ENCODE measurements at regions not wholly inside any gene's neighbourhood (a gene's known extent, or its start where the extent isn't known, plus 50 kb on each side); places are given as distances from the start of the nearest gene placed in this dataset.

DNA sequence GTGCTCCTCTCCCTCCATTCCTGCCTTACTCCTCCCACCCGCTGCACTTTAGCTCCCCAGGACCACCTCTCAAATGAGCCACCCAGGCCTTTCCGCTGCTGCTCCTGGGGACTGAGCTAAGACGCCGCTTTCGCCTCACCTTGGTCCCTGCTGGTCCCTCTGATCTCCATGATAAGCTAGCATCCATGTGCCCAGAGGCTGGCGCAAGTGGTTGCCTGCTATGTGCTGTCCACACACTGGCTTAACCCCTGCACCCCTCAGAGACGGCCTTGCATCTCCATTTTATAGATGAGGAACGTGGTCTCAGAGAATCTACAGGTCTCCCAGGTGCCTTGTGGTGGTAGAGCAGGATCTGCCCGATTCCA lies 160.1 kb upstream of the PMEPA1 start:
- H3K4me3 Mint-ChIP-seq: no peak overlapping the region
- no peak for DNase-seq
- CTCF ChIA-PET: no interaction called here
- H3K27ac Mint-ChIP-seq: no peak overlapping the region
- H3K4me1 Mint-ChIP-seq: peaks cover 14% of the 10 kb centered on the region
- H3K36me3 Mint-ChIP-seq: no peaks in the 10 kb centered on the region
- H3K9me3 Mint-ChIP-seq: no peaks in the 10 kb centered on the region
- H3K27me3 Mint-ChIP-seq: peaks cover 22% of the 10 kb centered on the region

DNA sequence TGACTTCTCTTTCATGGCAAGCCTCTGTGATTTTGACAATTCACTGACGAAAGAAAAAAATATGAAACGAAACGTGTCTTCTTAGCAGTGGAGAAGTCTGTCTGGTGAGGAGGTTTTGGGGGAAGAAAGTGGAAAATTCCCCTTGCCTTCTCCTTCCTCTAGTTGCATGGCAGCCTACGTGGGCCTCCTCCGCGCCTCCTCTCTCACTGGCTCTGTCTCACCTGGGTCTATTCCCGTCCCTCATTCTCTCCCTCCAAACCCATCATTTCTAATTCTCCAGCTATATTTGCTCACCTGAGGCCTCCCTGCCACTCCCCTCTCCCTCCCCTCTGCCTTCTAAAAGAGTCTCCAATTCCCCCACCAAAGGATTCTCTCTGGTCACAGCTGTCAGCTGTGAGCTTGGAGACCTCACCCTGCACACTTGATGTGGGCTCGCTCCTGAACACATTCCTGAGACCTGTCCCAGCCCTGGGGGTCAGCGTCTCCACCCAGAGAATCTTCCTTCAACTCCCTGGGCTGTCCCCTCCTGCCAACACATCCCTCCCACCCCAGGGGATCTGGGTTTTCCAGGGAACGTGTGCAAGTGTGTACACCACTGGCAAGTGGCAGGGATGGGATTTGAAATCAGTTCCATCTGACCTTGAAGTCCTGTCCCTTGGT lies 159.6 kb upstream of the PMEPA1 start:
- Mint-ChIP-seq H3K27me3 (peaks cover 24% of the 10 kb centered on the region), H3K4me1 (peaks cover 15% of the 10 kb centered on the region), H3K27ac (no peak overlapping the region), H3K36me3 (no peaks in the 10 kb centered on the region), H3K9me3 (no peaks in the 10 kb centered on the region), H3K4me3 (no peak overlapping the region)
- no peak for DNase-seq
- CTCF ChIA-PET: no interaction called here

DNA sequence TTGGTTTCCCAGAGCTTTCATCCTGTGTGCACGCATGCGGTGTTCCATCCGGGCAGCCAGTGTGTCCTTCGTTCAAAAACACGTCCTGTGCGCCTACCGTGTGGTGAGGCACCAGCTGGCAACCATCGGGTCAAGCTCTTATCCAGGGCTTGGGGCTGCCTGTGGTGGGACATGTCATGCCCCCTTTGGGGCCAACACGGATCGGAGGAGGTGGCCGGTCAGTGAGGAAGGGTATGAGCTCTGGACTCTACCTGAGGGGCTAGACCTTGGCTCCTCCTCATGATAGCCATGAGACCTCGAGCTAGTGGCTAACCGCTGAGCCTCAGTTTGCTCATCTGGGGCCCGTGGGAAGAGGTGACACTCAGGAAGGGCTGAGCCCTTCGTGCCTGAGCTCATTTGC lies 158.5 kb upstream of the PMEPA1 start:
- Mint-ChIP-seq H3K36me3 (no peaks in the 10 kb centered on the region), H3K9me3 (no peaks in the 10 kb centered on the region), H3K4me3 (no peak overlapping the region), H3K27ac (no peak overlapping the region), H3K27me3 (peaks cover 24% of the 10 kb centered on the region), H3K4me1 (peaks cover 15% of the 10 kb centered on the region)
- no peak for DNase-seq
- CTCF ChIA-PET: no interaction called here

DNA sequence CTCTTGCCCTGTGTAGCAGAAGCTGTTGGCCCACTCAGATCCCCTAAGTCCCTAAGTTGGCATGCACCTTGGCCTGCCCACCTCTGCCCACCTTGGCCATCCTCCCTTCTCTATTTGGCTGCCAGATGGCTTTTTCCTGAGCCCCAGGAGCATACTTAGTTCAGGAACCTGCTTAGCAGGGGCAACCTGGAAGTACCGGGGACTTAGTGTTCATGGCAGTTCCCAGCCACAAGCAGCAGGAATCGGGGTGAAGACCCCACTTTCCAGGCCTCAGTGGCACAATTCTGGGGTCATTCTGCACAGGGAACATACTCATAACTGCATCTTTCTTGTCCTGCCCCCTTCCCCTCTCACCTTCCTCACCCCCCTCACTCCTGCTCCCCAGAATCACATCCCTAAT lies 158.0 kb upstream of the PMEPA1 start:
- H3K36me3 Mint-ChIP-seq: no peaks in the 10 kb centered on the region
- H3K27ac Mint-ChIP-seq: no peak overlapping the region
- peaks cover 24% of the 10 kb centered on the region for H3K27me3 Mint-ChIP-seq
- H3K4me1 Mint-ChIP-seq: peaks cover 15% of the 10 kb centered on the region
- CTCF ChIA-PET: no interaction called here
- DNase-seq: no peak
- H3K4me3 Mint-ChIP-seq: no peak overlapping the region
- no peaks in the 10 kb centered on the region for H3K9me3 Mint-ChIP-seq

DNA sequence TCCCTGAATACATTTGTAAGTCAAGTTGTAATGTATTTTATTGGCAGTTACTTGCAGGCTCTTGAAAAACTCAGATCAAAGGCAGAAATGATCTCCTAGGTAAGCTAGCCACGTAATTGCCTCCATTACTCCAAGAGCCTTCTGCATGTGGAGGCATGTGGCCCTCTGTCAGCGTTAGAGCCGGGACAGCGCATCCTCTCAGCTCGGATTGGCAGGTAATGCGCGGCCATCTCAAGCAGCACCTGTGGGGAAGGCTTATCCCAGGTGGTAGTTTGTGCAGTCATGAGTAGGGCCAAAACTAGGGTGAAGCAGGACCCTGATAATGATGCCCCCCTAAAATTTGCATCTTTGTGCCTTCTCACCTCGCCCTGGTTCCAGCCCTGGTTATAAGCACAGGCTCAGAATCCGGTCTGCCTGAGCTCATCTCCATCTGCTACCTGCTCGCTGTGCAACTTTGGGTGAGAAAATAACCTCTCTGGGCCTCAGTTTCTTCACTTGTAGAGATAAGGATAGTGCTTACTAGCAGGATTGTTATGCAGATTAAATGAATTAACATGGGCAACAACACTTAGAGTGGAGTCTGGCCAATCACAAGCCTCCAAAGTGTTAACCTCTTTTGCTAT lies 157.5 kb upstream of the PMEPA1 start:
- Mint-ChIP-seq H3K4me3 (no peak overlapping the region), H3K36me3 (no peaks in the 10 kb centered on the region), H3K4me1 (peaks cover 15% of the 10 kb centered on the region), H3K27me3 (peaks cover 28% of the 10 kb centered on the region), H3K27ac (no peak overlapping the region), H3K9me3 (no peaks in the 10 kb centered on the region)
- DNase-seq: no peak
- CTCF ChIA-PET: no interaction called here

DNA sequence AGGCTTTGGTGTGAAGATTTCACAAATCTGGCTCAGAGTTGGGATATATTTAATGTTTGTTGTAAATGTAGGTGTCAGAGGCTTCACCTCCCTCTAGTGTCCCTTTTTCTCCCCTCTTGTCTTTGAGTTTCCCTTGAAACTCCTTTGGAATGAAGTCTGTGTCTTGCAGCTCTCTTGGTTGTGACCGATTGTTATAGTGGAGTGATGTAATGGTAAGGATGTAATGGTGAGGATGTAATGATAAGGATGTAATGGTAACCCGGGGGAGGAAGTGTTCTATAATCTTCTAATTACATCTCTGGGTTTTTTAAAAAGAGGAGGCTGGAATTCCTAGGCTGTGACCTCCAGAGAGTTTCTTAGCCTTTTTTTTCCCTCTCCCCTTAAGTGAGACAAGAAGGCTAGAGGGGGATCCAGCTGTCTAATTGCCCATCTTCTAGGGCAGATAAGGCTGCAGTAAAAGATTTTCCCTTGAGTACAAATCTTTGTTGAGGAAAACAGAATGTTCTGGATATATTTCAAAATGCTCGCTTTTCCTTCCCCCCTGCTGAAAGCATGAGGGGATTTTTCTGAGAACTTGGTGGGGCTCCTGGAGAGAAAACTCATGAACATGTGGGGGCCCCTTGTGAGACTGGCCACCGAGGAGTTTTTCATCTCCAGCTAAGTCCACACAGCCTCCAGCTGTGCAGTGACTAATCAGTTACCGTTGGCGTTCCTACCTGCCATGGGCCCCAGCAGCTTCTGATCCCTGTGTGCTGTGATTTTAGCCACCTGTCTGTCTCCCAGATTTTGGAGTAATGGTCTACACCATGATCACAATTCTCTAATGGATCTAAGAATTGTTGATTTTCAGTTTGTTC lies 156.7 kb upstream of the PMEPA1 start:
- peaks cover 15% of the 10 kb centered on the region for H3K4me1 Mint-ChIP-seq
- H3K36me3 Mint-ChIP-seq: no peaks in the 10 kb centered on the region
- no peaks in the 10 kb centered on the region for H3K9me3 Mint-ChIP-seq
- DNase-seq: no peak
- CTCF ChIA-PET: no interaction called here
- peaks cover 28% of the 10 kb centered on the region for H3K27me3 Mint-ChIP-seq
- no peak overlapping the region for H3K27ac Mint-ChIP-seq
- no peak overlapping the region for H3K4me3 Mint-ChIP-seq

DNA sequence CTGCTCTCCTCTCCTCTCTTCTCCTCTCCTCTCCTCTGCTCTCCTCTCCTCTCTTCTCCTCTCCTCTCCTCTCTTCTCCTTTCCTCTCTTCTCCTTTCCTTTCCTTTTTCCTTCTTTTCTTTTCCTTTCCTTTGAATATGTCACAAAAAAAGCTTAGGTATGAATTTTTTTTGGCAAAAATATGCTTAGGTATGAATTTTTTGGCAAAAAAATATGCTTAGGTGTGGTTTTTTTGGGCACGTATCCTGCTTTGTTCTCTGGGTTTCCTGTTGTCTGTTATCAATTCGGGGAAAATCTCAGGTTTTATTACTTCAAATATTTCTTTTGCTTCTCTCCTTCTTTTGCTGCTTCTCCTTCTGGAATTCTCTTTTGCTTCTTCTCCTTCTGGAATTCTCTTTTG lies 155.5 kb upstream of the PMEPA1 start:
- no peak overlapping the region for H3K27ac Mint-ChIP-seq
- H3K27me3 Mint-ChIP-seq: peaks cover 33% of the 10 kb centered on the region
- no peak for DNase-seq
- peaks cover 15% of the 10 kb centered on the region for H3K4me1 Mint-ChIP-seq
- no peaks in the 10 kb centered on the region for H3K36me3 Mint-ChIP-seq
- CTCF ChIA-PET: no interaction called here
- H3K9me3 Mint-ChIP-seq: no peaks in the 10 kb centered on the region
- H3K4me3 Mint-ChIP-seq: no peak overlapping the region

DNA sequence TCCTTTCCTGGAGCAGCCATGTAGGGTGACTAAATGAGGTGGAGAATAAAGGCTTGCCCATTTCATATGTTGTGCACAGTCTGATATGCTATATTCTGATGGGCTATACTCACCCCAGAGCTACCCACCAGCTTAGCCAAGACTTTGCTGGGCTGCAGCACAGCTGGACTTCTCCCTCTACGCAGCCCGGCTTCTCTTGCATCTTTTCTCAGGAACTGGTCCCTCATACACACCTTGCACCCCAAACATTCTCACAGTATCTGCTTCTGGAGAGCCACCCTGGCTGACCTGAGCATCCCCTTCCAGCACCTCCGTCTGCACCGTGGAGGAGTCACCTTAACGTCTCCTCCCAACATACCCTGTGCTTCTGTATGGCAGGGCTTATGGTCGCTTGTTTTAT lies 150.8 kb upstream of the PMEPA1 start:
- Mint-ChIP-seq H3K9me3 (no peaks in the 10 kb centered on the region), H3K4me3 (no peak overlapping the region), H3K27me3 (peaks cover 20% of the 10 kb centered on the region), H3K27ac (no peak overlapping the region), H3K4me1 (peaks cover 15% of the 10 kb centered on the region), H3K36me3 (no peaks in the 10 kb centered on the region)
- CTCF ChIA-PET: no interaction called here
- no peak for DNase-seq

DNA sequence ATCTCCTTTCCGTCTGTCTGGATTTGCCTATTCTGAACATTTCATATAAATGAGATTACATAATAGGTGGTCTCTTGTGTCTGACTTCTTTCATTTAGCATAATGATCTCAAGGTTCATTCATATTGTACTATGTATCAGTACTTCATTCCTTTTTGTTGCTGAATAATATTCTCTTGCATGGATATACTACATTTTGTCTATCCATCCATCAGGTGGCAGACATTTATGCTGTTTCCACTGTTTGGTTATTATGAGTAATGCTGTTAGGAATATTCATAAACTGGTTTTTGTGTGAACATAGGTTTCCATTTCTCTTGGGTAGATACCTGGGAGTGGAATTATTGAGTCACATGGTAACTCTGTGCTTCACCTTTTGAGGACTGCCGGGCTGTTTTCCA lies 148.2 kb upstream of the PMEPA1 start:
- CTCF ChIA-PET: no interaction called here
- Mint-ChIP-seq H3K36me3 (no peaks in the 10 kb centered on the region), H3K9me3 (no peaks in the 10 kb centered on the region), H3K4me1 (peaks cover 8% of the 10 kb centered on the region), H3K27ac (no peak overlapping the region), H3K27me3 (peaks cover 12% of the 10 kb centered on the region), H3K4me3 (no peak overlapping the region)
- no peak for DNase-seq

DNA sequence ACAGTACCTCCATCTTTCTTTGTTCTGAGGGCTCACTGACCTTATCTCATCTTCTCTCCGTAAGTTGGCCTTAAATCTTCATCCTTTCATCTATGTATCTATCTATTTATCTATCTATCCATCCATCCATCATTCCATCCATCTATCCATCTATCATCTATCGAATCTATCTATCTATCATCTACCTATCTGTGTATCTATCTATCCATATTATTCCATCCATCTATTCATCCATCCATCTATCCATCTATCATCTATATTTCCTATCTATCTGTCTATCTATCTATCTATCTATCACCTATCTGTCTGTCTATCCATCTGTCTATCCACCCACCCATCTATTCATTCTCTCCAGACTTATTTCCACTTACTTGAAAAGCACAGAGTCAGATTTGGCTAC lies 147.3 kb upstream of the PMEPA1 start:
- Mint-ChIP-seq H3K4me3 (no peak overlapping the region), H3K9me3 (no peaks in the 10 kb centered on the region), H3K36me3 (no peaks in the 10 kb centered on the region), H3K27me3 (peaks cover 8% of the 10 kb centered on the region), H3K4me1 (peaks cover 8% of the 10 kb centered on the region), H3K27ac (no peak overlapping the region)
- CTCF ChIA-PET: interaction anchor here (0.8 kb wide), 1 partner anchor 24 kb away, joined by 3 read pairs; no protein-coding TSS in a partner anchor
- no peak for DNase-seq

DNA sequence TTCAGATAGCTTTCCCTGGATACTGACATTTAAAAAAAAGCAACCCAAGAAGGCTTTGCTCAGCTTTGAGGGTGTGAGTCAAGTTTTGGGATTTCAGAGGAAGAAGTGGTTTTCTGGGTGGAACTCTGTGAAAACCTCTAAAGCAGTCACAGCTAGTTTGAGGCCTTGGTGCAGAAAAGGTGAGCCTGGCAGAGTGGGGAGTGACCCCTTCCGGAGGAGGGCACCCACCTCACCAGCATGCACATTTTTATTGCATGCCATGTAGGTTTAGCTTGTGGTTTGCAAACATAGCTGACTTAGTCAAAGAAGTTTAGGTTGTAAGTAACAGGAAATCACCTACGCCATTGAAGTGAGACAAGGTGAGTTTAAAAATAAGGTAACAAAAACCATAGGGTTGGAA lies 146.8 kb upstream of the PMEPA1 start:
- CTCF ChIA-PET: interaction anchor here (0.8 kb wide), 1 partner anchor 24 kb away, joined by 3 read pairs; no protein-coding TSS in a partner anchor
- H3K27ac Mint-ChIP-seq: no peak overlapping the region
- no peaks in the 10 kb centered on the region for H3K36me3 Mint-ChIP-seq

DNA sequence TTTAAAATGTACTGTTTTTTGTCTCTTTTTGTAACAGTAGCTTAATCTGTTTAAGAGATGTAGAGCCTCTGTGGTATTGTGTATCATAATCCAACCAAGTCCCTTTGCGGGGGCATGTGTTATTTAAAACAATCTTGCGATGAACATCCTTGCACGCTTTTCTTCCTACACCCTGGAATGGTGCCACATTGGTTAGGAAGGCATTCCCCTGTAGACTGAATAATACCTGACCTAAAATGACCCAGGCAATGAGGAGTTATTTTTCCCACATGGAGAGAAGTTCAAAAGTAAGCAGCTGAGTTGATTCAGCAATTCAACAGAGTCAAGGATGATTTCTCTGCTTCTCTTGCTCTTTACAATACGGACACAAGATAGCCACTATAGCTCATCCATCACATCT lies 142.0 kb upstream of the PMEPA1 start:
- Mint-ChIP-seq H3K9me3 (no peaks in the 10 kb centered on the region), H3K27ac (no peak overlapping the region), H3K27me3 (peaks cover 22% of the 10 kb centered on the region), H3K4me1 (peaks cover 3% of the 10 kb centered on the region), H3K4me3 (no peak overlapping the region), H3K36me3 (no peaks in the 10 kb centered on the region)
- no peak for DNase-seq
- CTCF ChIA-PET: no interaction called here

More for the DNA sequence above, 146.8 kb upstream of the PMEPA1 start:
- DNase-seq: no peak
- peaks cover 8% of the 10 kb centered on the region for H3K27me3 Mint-ChIP-seq
- H3K4me3 Mint-ChIP-seq: no peak overlapping the region
- H3K4me1 Mint-ChIP-seq: peaks cover 8% of the 10 kb centered on the region
- no peaks in the 10 kb centered on the region for H3K9me3 Mint-ChIP-seq

DNA sequence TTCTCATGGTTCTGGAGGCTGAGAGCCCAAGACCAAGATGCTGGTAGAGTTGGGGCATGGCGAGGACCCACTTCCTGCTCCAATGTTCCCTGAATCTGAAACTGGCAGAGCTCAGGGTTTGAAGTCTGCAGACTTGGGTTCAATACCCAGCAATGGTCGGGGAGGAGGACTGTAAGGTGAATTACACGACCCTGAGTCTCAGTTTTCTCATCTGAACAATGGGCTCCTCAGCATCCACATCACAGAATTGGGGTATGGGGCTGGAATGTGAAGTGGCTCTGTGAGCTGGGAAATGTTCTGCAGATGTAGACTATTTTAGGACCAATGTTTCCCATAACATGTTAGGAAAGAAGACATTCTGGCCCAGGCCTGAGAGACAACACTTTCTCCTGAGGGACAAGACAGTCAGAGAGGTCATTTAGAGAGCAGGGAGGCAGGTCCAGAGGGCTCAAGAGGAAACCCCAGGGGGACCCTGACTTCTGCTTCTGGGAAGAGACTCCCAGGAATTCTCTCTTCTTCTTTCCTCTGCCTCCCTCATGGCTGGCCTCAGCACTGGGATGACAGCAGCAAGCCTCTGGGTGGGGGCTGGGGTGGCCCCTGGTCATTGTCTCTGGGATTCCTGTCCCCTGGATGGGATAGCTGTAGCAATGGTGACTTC lies 141.3 kb upstream of the PMEPA1 start:
- Mint-ChIP-seq H3K27ac (no peak overlapping the region), H3K4me3 (no peak overlapping the region), H3K27me3 (peaks cover 22% of the 10 kb centered on the region), H3K4me1 (no peaks in the 10 kb centered on the region), H3K9me3 (no peaks in the 10 kb centered on the region), H3K36me3 (no peaks in the 10 kb centered on the region)
- no peak for DNase-seq
- CTCF ChIA-PET: no interaction called here

DNA sequence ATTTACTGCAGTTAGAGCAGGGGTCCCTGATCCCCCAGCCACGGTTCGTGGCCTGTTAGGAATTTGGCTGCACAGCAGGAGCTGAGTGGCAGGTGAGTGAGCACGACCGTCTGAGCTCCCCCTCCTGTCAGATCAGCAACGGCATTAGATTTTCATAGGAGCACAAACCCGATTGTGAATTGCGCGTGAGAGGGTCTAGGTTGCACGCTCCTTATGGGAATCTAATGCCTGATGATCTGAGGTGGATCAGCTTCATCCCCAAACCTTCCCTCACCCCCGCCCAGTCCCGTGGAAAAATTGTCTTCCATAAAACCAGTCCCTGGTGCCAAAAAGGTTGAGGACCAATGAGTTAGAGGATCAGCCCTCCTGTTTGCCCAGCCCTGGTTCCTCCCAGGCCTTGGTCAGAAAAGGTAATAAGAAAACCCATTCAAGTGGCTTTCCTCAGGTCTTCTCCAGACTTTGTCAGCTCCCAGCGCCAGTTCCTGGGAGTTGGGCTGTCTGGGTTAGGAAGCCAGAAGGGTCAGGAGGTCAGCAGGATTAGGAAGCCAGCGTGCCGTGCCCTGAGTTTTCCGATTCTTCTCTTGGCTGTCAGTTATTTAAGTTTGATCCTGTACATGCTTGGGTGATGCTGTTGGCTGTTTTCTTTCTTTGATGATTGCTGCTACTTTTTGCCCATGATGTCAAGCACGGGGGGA lies 139.9 kb upstream of the PMEPA1 start:
- Mint-ChIP-seq H3K9me3 (no peaks in the 10 kb centered on the region), H3K36me3 (no peaks in the 10 kb centered on the region), H3K27me3 (peaks cover 34% of the 10 kb centered on the region), H3K4me1 (no peaks in the 10 kb centered on the region), H3K4me3 (no peak overlapping the region), H3K27ac (no peak overlapping the region)
- CTCF ChIA-PET: no interaction called here
- no peak for DNase-seq
